ENCODE measurements at regions not wholly inside any gene's neighbourhood (a gene's known extent, or its start where the extent isn't known, plus 50 kb on each side); places are given as distances from the start of the nearest gene placed in this dataset.

- CTCF ChIA-PET (ENCODE audit: unreplicated experiment): no interaction called here
- TF ChIP-seq CTCF (conservative IDR thresholded peaks at IDR 0.05; ENCODE audit: low read length): no peak
- no peak for TF ChIP-seq EZH2phosphoT487 (IDR thresholded peaks at IDR 0.05; ENCODE audit: borderline replicate concordance, low read depth, low read length)
- Histone ChIP-seq H3K9me2 (ENCODE audit: insufficient read depth, low read length) (no peaks in the 10 kb centered on the region), H3K4me2 (ENCODE audit: low read length) (no peak overlapping the region), H3K4me1 (ENCODE audit: insufficient read depth, low read length, poor library complexity, severe bottlenecking) (no peaks in the 10 kb centered on the region), H3K9me3 (ENCODE audit: low read length) (no peaks in the 10 kb centered on the region), H4K20me1 (ENCODE audit: insufficient read depth, low read length) (no peaks in the 10 kb centered on the region), H3K79me2 (ENCODE audit: insufficient read depth, low read depth, low read length) (no peaks in the 10 kb centered on the region), H3K27ac (ENCODE audit: low read depth, low read length, poor library complexity, severe bottlenecking) (no peak overlapping the region), H2AFZ (ENCODE audit: low read length) (no peak overlapping the region), H3K36me3 (ENCODE audit: insufficient read depth, low read length) (no peaks in the 10 kb centered on the region), H3K4me3 (ENCODE audit: low read depth, low read length, poor library complexity, severe bottlenecking) (no peak overlapping the region)
- DNase-seq (ENCODE audit: low spot score): no peak
- no TSS peak for BruUV-seq (replicated peaks)
- intact Hi-C loops (cut with micrococcal nuclease; ENCODE audit: unreplicated experiment): no loop called here
- POLR2A ChIA-PET: no interaction called here
These were observed 243.1 kb downstream of the INHBA start for GRCh38 chr7:41459623-41460261.

GRCh38 chr7:41459183-41459582 is 243.7 kb downstream of the INHBA start:
- Histone ChIP-seq H3K4me3 (ENCODE audit: low read depth, low read length, poor library complexity, severe bottlenecking) (no peak overlapping the region), H2AFZ (ENCODE audit: low read length) (no peak overlapping the region), H3K9me3 (ENCODE audit: low read length) (no peaks in the 10 kb centered on the region), H3K36me3 (ENCODE audit: insufficient read depth, low read length) (no peaks in the 10 kb centered on the region), H4K20me1 (ENCODE audit: insufficient read depth, low read length) (no peaks in the 10 kb centered on the region), H3K4me1 (ENCODE audit: insufficient read depth, low read length, poor library complexity, severe bottlenecking) (no peaks in the 10 kb centered on the region), H3K79me2 (ENCODE audit: insufficient read depth, low read depth, low read length) (no peaks in the 10 kb centered on the region), H3K4me2 (ENCODE audit: low read length) (no peak overlapping the region), H3K9me2 (ENCODE audit: insufficient read depth, low read length) (no peaks in the 10 kb centered on the region), H3K27ac (ENCODE audit: low read depth, low read length, poor library complexity, severe bottlenecking) (no peak overlapping the region)
- TF ChIP-seq EZH2phosphoT487 (IDR thresholded peaks at IDR 0.05; ENCODE audit: borderline replicate concordance, low read depth, low read length) (no peak), CTCF (conservative IDR thresholded peaks at IDR 0.05; ENCODE audit: low read length) (no peak)
- BruUV-seq (replicated peaks): no TSS peak
- ChIA-PET CTCF (ENCODE audit: unreplicated experiment) (no interaction called here), POLR2A (no interaction called here)
- no peak for DNase-seq (ENCODE audit: low spot score)
- intact Hi-C loops (cut with micrococcal nuclease; ENCODE audit: unreplicated experiment): no loop called here

GRCh38 chr7:41457832-41458437 is 245.0 kb downstream of the INHBA start:
- BruUV-seq (replicated peaks): no TSS peak
- Histone ChIP-seq H3K4me2 (ENCODE audit: low read length) (no peak overlapping the region), H3K4me1 (ENCODE audit: insufficient read depth, low read length, poor library complexity, severe bottlenecking) (no peaks in the 10 kb centered on the region), H3K27ac (ENCODE audit: low read depth, low read length, poor library complexity, severe bottlenecking) (no peak overlapping the region), H3K4me3 (ENCODE audit: low read depth, low read length, poor library complexity, severe bottlenecking) (no peak overlapping the region), H3K9me3 (ENCODE audit: low read length) (no peaks in the 10 kb centered on the region), H3K9me2 (ENCODE audit: insufficient read depth, low read length) (no peaks in the 10 kb centered on the region), H2AFZ (ENCODE audit: low read length) (no peak overlapping the region), H3K36me3 (ENCODE audit: insufficient read depth, low read length) (no peaks in the 10 kb centered on the region), H4K20me1 (ENCODE audit: insufficient read depth, low read length) (no peaks in the 10 kb centered on the region), H3K79me2 (ENCODE audit: insufficient read depth, low read depth, low read length) (no peaks in the 10 kb centered on the region)
- CTCF ChIA-PET (ENCODE audit: unreplicated experiment): no interaction called here
- DNase-seq (ENCODE audit: low spot score): no peak
- intact Hi-C loops (cut with micrococcal nuclease; ENCODE audit: unreplicated experiment): no loop called here
- POLR2A ChIA-PET: no interaction called here
- TF ChIP-seq EZH2phosphoT487 (IDR thresholded peaks at IDR 0.05; ENCODE audit: borderline replicate concordance, low read depth, low read length) (no peak), CTCF (conservative IDR thresholded peaks at IDR 0.05; ENCODE audit: low read length) (no peak)
